ENCODE measurements at regions not wholly inside any gene's neighbourhood (a gene's known extent, or its start where the extent isn't known, plus 50 kb on each side); places are given as distances from the start of the nearest gene placed in this dataset.
A peak's percentile ranks its signal among the peaks of the same experiment; 100 is the strongest.
"Not testable (repeated sequence)": the region's sequence is repeated elsewhere in the genome, so short reads cannot be mapped to it uniquely, and the experiment has no call there.

- no peak for DNase-seq
Measured at GRCh38 chr9:38153910-38154291, 84.9 kb upstream of the SHB start.

- no peak for DNase-seq
Measured at GRCh38 chr9:38153152-38153909, 84.3 kb upstream of the SHB start.

GRCh38 chr9:38149647-38150046, 80.6 kb upstream of the SHB start:
- no peak for DNase-seq

DNA sequence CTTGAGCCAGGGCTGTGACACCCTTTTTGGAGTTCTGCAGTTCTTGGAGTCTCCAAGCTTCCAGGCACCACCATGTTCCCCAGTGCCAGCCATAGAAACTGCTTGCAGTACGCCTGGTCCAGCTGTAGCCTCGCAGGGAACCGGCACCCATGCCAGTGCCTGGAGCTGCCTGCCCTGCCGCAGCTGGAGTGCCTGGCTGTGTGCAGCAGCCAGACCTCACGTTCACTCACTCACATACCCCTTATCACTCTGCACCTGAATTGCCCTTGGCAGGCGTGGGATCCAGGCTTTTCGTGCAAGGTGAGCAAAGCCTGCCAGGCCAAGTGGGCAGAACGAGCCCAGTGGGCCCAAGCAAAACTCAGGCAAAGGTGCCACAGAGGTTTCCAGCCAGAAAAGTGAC, 77.8 kb upstream of the SHB start:
- no peak for DNase-seq

- no peak for DNase-seq
Measured at GRCh38 chr9:38145526-38146053, 76.6 kb upstream of the SHB start.

DNA sequence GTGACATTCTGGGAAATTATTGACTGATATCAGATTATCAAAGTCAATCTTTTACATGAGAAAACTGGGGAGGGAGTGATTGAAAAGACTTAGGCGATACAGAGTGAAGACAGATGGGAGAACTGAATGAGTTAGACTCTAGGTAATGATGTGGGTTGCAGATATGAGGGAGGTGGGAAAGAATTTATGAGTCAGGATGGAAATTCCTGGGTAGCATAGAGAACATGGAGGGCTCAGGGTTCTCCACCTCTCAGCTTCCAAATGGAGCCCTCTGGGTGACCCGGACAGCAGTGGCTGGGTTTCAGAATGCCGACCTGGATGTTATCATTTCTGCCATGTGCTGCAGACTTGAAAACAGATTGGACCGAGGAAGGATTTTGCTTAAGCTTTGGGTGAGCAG, 75.4 kb upstream of the SHB start:
- DNase-seq = no peak

DNA sequence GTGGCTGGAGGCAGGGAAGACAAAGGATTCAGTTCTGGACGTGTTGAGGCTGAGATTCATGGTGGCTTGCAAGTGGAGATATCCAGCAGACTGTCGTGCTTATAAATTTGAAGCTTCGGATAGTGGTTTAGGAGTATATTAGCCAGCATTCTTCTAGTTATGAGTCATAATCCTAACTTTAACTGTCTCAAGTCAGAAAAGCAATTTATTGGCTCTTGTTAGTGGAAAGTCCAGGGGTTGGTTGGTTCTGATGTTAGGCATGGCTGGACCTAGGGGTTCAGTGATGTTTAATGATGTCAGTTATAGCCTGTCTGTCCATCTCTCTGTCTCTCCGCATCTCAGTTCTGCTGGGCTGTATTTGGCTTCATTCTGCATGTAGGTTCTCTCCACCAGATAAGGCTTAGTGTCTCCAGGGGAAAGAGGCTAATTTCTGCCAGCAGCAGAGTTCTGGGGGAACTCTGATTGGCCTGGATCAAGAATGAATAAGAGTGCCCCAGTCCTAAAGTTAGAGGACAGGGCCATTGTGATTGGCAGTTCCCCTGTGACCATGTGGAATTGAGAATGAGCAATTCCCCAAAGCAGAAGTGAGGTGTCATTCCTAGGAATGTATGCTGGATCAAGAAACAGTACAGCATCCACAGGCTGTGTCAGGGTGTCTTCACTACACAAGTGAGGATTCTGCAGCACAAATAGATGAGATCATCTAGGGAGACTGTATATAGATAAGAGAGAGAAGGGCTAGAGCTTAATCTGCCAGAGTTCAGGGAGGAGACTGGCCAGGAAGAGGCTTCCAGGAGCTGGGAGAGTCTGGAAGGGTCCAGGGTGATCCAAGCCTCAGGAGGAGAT, 72.9 kb upstream of the SHB start:
- DNase-seq = no peak

- no peak for DNase-seq
Measured at GRCh38 chr9:38138276-38138675, 69.2 kb upstream of the SHB start.

DNA sequence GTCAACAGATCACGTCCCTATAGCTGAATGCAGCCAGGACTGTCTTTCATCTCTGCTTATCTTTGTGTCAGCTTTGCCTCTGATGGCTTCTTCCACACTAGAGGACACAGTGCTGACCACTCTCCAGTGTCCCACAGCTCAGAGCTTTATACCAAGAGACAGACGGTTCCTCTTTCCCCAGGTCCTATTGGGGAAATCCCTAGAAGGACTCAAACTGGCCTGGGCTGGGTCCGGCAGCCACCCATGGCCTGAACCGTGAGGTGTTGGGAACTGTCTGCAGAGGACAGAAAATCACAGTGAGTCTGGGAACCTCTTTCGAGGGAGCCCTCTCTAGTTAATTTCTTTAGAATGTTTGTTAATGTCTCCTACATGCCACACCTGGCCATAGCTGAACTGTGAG, 68.3 kb upstream of the SHB start:
- no peak for DNase-seq

DNA sequence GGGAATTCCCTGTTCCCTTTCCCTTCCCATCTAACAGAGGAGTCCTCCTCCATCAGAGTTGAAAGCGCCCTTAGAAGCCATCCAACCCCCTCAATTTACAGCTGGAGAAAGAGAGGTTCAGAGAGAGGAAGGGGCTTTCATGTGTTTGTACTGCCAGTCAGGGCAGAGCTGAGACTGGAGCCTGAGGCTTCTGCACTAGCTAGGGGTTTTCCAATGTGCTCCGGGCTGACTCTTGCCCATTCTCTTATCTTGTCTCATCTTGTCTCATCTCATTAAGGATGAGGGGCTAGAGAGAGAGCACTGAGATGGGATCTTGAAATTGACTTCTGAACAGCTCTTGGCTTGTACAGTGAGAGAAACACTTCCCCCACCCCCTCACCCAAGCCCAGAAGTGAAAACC, 67.4 kb upstream of the SHB start:
- no peak for DNase-seq

- DNase-seq = no peak
Measured at GRCh38 chr9:38134611-38135237, 65.7 kb upstream of the SHB start.

DNA sequence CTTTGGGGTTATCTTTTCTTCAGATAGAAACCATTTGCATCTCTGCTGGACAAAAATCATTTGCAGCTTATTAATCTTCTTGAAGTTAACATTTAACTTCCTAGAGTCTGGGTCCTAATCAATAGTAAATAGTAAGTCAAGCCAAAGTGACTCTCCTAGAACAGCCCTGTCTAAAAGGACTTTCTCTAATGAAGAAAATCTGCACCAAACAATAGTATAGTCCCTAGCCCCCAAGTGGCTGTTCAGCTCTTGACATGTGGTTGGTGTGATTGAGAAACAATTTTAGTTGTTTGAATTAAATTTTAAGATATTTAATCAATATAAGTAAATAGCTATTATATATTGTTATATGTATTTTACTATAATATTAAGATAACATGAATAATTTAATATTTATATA, 64.6 kb upstream of the SHB start:
- DNase-seq = no peak

DNA sequence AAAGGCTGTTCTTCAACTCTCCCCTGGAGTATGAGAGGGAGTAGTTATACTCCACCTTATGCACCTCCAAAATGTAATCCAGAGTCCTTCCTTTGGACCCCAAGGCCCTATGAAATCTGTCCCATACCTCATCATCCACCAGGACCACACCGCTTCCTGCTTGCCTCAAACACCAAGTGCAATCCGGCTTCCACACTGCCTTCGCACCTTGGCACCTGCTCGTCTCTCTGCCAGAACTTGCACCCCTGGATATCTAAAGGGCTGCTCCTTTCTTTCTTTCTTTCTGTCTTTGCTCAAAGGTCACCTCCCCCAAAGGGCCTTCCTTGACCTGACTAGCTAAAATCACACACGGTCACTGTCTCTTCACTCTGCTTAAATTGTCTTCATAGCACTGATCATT, 63.9 kb upstream of the SHB start:
- no peak for DNase-seq

- DNase-seq = no peak
Measured at GRCh38 chr9:38131729-38132128, 62.7 kb upstream of the SHB start.

GRCh38 chr9:38130724-38131123, 61.7 kb upstream of the SHB start:
- no peak for DNase-seq

GRCh38 chr9:38129366-38129765, 60.3 kb upstream of the SHB start:
- no peak for DNase-seq

DNA sequence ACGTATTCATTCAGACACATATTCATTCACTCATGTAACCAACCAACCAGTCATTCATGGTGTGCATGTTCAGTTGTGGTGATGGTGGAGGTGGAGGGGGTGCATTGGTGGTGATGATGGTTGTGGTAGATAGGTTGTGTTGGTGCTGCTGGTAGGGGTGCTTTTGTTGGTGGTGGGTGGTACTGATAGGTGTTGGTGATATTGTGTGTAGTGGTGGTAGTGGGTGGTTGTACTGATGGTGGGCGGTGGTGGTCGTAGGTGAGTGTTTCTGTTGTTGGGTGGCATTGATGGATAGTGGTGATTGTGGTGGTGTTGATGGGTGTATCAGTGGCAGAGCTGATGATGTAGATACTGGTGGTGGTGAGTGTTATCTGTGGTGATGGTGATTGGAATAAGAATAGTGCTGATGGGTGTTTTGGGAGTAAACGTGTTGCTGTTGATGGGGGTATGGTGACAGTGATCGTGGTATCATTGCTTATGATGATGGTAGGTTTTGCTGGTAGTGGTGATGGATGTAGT, 59.8 kb upstream of the SHB start:
- DNase-seq = no peak

DNA sequence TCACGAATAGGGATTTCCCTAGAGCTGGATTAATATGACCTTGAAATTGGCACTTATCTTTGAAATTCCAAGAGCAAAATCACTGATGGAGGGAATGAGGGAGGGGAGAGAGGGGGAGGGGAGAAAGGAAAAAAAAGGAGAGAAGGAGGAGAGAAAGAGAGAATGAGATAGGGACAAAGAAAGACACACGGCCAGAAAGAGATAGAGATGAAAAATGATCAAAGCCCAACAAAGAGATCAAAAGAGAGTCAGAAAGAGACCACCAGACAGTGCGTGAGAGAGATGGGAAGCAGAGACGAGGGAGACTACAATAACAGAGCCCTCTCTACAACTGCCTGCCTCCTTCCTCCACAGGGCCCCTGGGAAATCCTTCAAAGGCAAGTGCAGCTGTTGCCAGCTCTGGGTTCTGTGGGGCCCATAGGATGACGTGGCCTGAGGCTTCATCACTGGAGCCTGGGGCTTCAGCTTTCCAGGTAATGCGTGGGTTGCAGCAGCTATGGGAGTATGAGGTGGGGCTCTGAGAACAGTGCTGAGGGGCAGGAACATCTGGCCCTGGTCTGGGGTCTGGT, 58.3 kb upstream of the SHB start:
- DNase-seq = peak; percentile 14

DNA sequence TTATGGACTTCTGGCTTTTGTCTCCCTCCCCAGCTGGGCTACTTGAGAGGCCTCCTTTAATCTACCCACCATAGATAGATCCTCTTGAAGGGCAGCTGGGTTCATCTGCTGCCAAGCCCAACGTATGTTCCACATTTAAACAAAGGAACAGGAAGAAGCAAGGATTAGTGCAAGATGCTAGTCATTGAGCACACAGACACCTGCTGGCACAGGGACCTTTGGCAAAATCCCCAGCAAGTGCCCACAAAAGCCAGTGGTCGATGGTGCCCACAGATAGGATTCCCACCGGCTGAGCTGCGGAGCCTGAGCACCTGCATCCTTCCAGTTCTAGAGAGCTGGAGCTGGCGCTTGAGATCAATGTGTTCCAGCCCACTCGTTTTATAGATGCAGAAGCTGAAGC, 57.7 kb upstream of the SHB start:
- no peak for DNase-seq

DNA sequence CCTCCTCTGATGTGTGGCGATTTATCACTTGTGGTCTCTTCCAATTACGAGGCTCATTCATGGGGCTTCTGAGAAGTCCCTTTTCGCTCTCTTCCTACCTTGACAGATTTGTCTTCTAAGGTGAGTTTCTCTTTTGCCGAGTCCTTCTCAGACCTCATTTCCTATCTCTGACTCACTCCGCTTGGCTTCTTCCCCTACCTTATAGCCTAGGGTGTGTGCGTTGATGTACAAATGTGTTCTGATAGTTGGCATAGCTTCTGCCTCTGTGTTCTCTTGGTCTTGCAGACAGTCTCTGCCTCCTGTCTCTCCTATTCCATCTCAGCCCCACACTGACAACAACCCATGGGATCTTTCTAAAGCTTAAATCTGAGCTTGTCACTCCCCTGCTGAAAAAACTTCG, 56.9 kb upstream of the SHB start:
- DNase-seq = no peak

GRCh38 chr9:38123359-38123758, 54.3 kb upstream of the SHB start:
- not testable (repeated sequence) for DNase-seq

DNA sequence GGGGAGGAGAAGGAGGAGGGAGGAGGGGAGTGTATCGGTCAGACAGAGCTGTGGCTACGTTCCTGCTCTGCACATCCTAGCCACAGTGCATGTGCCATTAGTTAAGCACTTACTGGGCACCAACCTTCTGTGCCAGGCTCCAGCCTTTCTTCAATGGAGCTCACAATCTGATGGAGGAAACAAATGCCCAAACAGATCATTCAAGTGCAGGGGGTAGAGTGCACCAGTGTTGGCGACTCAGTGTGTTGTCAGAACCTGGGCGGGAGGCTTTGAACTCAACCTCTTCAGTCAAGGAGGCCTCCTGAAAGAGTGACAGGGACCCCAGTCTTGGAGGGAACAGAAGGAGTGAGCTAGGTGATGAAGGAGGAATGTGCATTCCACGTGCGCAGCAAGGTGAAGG, 51.9 kb upstream of the SHB start:
- DNase-seq = no peak

DNA sequence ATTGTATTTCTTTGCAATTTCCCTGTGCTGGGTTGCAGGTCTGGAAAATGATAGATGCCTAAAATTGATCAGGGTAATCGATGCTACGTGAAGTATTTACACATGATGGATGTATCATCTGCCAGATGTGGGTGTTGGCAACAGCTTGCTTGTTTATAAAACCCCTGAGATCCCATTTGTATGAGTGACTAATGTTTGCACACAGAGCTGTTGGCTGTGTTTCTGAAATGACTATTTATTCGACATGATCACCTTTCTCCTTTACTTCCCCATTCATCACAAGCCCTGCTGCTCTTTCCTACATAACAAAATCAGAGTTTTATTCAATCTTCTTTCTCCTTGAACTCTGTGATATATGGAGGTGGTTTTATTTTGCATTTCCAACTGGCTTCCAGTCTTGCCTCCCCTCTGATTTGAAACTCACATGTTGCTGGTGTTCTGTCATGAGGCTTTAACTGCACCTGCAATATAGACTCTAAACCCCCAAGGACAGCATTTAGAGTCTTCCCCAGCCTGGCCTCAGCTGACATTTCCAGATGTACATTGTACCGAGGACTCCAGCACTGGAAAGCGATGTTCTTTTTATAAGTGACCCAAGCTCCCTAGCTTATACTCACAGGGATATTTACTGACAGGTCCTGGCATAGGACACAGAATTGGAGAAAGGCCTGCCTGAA, 50.7 kb upstream of the SHB start:
- no peak for DNase-seq

All from stimulated activated CD4-positive, alpha-beta T cell treated with anti-CD3 and anti-CD28 coated beads, Interleukin-15, amount 100 ng/mL, for 24 hours (primary cell).